ENCODE measurements at regions not wholly inside any gene's neighbourhood (a gene's known extent, or its start where the extent isn't known, plus 50 kb on each side); places are given as distances from the start of the nearest gene placed in this dataset. TPM values are rescaled to one million over a fixed set of nuclear protein-coding genes. Genes with fewer than 3 reads are reported as not detected.

Small RNAs in the stretch of these regions (small RNA-seq; reads per million reads assigned to genes)
- gene RNU6-1222P, result not detected

All from frontal cortex (tissue), 1 donor.